Liver (tissue), 8 donors: ENCODE measurements at regions not wholly inside any gene's neighbourhood (a gene's known extent, or its start where the extent isn't known, plus 50 kb on each side); places are given as distances from the start of the nearest gene placed in this dataset.

Source experiments
- DNase-seq: peaks from one replicate; pipeline ENCODE4 v3.0.0-alpha.2; 2017; ENCODE audit warnings: low spot score
- H3K27ac ChIP-seq, 2 donors: one replicate each; pipeline ENCODE4 v1.7.0; 2013; ENCODE audit warnings: inconsistent platforms in 2 of 2, low read length in 2 of 2, control low read depth in 1 of 2, low read depth in 1 of 2, mild to moderate bottlenecking in 1 of 2
- H3K27me3 ChIP-seq, 4 donors: one replicate each; pipeline versions ENCODE4 v1.6.1 to v1.7.0; 2013; ENCODE audit warnings: low read length in 3 of 4, inconsistent platforms in 1 of 4, mild to moderate bottlenecking in 1 of 4, moderate library complexity in 1 of 4; ENCODE audit not compliant: control insufficient read depth in 4 of 4, insufficient read depth in 4 of 4
- H3K36me3 ChIP-seq, 4 donors: one replicate each; pipeline versions ENCODE4 v1.6.1 to v1.7.0; 2013; ENCODE audit warnings: low read length in 3 of 4, mild to moderate bottlenecking in 3 of 4, low read depth in 1 of 4, moderate library complexity in 1 of 4; ENCODE audit not compliant: control insufficient read depth in 4 of 4, insufficient read depth in 3 of 4
- H3K4me1 ChIP-seq, 4 donors: one replicate each; pipeline versions ENCODE4 v1.6.1 to v1.7.0; 2013; ENCODE audit warnings: low read length in 3 of 4, mild to moderate bottlenecking in 3 of 4, moderate library complexity in 1 of 4; ENCODE audit not compliant: control insufficient read depth in 4 of 4, insufficient read depth in 4 of 4
- H3K4me3 ChIP-seq, 3 donors: one replicate each; pipeline versions ENCODE4 v1.6.1 to v1.7.0; 2013; ENCODE audit warnings: low read length in 3 of 3, control low read depth in 1 of 3, low read depth in 1 of 3, mild to moderate bottlenecking in 1 of 3
- H3K9ac ChIP-seq, 2 donors: one replicate each; pipeline ENCODE4 v1.7.0; 2013; ENCODE audit warnings: low read length in 2 of 2, mild to moderate bottlenecking in 2 of 2, moderate library complexity in 2 of 2, control low read depth in 1 of 2, low read depth in 1 of 2
- H3K9me3 ChIP-seq, 4 donors: one replicate each; pipeline versions ENCODE4 v1.6.1 to v1.7.0; 2013; ENCODE audit warnings: low read length in 3 of 4; ENCODE audit not compliant: control insufficient read depth in 4 of 4
- CTCF ChIP-seq: fragments of 150-350 bp; IDR thresholded peaks from 2 replicates; pipeline ENCODE4 v1.5.1; 2017; ENCODE audit warnings: improper control_type of control experiment, low read depth, low read length; ENCODE audit not compliant: missing input control
- EGR1 ChIP-seq, 2 donors: IDR thresholded peaks; 2 replicates each; pipeline ENCODE4 v1.6.1; 2016 to 2018; ENCODE audit warnings: antibody characterized with exemption in 2 of 2, low read depth in 2 of 2
- FOXA1 ChIP-seq: IDR thresholded peaks from 2 replicates; pipeline ENCODE4 v1.6.1; 2016; ENCODE audit warnings: antibody characterized with exemption
- FOXA2 ChIP-seq: IDR thresholded peaks from 2 replicates; pipeline ENCODE4 v1.6.1; 2016; ENCODE audit warnings: antibody characterized with exemption
- GABPA ChIP-seq, 2 donors: IDR thresholded peaks in 1 of 2; conservative IDR thresholded peaks in 1 of 2; 2 replicates each; pipeline ENCODE4 v1.6.1; 2016; ENCODE audit warnings: antibody characterized with exemption in 2 of 2, mild to moderate bottlenecking in 1 of 2, moderate library complexity in 1 of 2
- HNF4A ChIP-seq, 2 donors: conservative IDR thresholded peaks; 2 replicates each; pipeline ENCODE4 v1.6.1; 2016; ENCODE audit warnings: antibody characterized with exemption in 2 of 2, mild to moderate bottlenecking in 2 of 2
- HNF4G ChIP-seq: IDR thresholded peaks from 2 replicates; pipeline ENCODE4 v1.6.1; 2016; ENCODE audit warnings: antibody characterized with exemption
- JUND ChIP-seq, 2 donors: IDR thresholded peaks; 2 replicates each; pipeline ENCODE4 v1.6.1; 2016; ENCODE audit warnings: antibody characterized with exemption in 2 of 2
- NR2F2 ChIP-seq: IDR thresholded peaks from 2 replicates; pipeline ENCODE4 v1.6.1; 2016; ENCODE audit warnings: antibody characterized with exemption
- RAD21 ChIP-seq, 2 donors: IDR thresholded peaks; 2 replicates each; pipeline ENCODE4 v1.6.1; 2016; ENCODE audit warnings: antibody characterized with exemption in 2 of 2, mild to moderate bottlenecking in 2 of 2
- REST ChIP-seq: IDR thresholded peaks from 2 replicates; pipeline ENCODE4 v1.6.1; 2016; ENCODE audit warnings: antibody characterized with exemption, mild to moderate bottlenecking
- RXRA ChIP-seq, 2 donors: IDR thresholded peaks; 2 replicates each; pipeline ENCODE4 v1.6.1; 2017 to 2018; ENCODE audit warnings: antibody characterized with exemption in 2 of 2, mild to moderate bottlenecking in 1 of 2
- SP1 ChIP-seq: IDR thresholded peaks from 2 replicates; pipeline ENCODE4 v1.6.1; 2018; ENCODE audit warnings: antibody characterized with exemption, mild to moderate bottlenecking
- TAF1 ChIP-seq: conservative IDR thresholded peaks from 2 replicates; pipeline ENCODE4 v1.6.1; 2016; ENCODE audit warnings: antibody characterized with exemption, mild to moderate bottlenecking
- YY1 ChIP-seq: IDR thresholded peaks from 2 replicates; pipeline ENCODE4 v1.6.1; 2016; ENCODE audit warnings: antibody characterized with exemption, mild to moderate bottlenecking
- WGBS: extraction: QIAGEN DNeasy Blood & Tissue Kit; methylation state at CpG from one replicate; pipeline ENCODE4 v1.1.7; 2013; 5-methylcytosine and 5-hydroxymethylcytosine counted together
- TF ChIP-seq, protein P1 (sequence below): IDR thresholded peaks from 2 replicates; pipeline ENCODE4 v1.6.1; 2016; ENCODE audit warnings: antibody characterized with exemption
- TF ChIP-seq, protein P2 (sequence below): IDR thresholded peaks from 2 replicates; pipeline ENCODE4 v1.6.1; 2016; ENCODE audit warnings: antibody characterized with exemption
- TF ChIP-seq, protein P3 (sequence below): IDR thresholded peaks from 2 replicates; pipeline ENCODE4 v1.6.1; 2016; ENCODE audit warnings: antibody characterized with exemption
- donor health status: healthy.
- donor health status: healthy.
- donor health status: healthy.
- donor health status: healthy.
- donor health status: healthy.

- Histone ChIP-seq H3K4me3 (no peak overlapping the region), H3K36me3 (no peaks in the 10 kb centered on the region), H3K4me1 (no peaks in the 10 kb centered on the region), H3K27ac (no peak overlapping the region), H3K27me3 (no peaks in the 10 kb centered on the region), H3K9ac (no peak overlapping the region), H3K9me3 (no peaks in the 10 kb centered on the region)
- 87% methylated on average over 6 of the region's 6 CpGs for WGBS
- TF ChIP-seq, protein P1, sequence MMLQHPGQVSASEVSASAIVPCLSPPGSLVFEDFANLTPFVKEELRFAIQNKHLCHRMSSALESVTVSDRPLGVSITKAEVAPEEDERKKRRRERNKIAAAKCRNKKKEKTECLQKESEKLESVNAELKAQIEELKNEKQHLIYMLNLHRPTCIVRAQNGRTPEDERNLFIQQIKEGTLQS: no peak
- TF ChIP-seq FOXA2 (no peak), RXRA (IDR thresholded peaks at IDR 0.05) (no peak), JUND (IDR thresholded peaks at IDR 0.05) (no peak), NR2F2 (no peak), CTCF (no peak)
- TF ChIP-seq, protein P2, sequence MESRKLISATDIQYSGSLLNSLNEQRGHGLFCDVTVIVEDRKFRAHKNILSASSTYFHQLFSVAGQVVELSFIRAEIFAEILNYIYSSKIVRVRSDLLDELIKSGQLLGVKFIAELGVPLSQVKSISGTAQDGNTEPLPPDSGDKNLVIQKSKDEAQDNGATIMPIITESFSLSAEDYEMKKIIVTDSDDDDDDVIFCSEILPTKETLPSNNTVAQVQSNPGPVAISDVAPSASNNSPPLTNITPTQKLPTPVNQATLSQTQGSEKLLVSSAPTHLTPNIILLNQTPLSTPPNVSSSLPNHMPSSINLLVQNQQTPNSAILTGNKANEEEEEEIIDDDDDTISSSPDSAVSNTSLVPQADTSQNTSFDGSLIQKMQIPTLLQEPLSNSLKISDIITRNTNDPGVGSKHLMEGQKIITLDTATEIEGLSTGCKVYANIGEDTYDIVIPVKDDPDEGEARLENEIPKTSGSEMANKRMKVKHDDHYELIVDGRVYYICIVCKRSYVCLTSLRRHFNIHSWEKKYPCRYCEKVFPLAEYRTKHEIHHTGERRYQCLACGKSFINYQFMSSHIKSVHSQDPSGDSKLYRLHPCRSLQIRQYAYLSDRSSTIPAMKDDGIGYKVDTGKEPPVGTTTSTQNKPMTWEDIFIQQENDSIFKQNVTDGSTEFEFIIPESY: no peak
- TF ChIP-seq, protein P3, sequence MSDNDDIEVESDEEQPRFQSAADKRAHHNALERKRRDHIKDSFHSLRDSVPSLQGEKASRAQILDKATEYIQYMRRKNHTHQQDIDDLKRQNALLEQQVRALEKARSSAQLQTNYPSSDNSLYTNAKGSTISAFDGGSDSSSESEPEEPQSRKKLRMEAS: no peak
- no peak for DNase-seq
Observed at GRCh38 chr7:47707583-47707982, 125.7 kb upstream of the TNS3 start.

- Histone ChIP-seq H3K27ac (no peak overlapping the region), H3K27me3 (no peaks in the 10 kb centered on the region), H3K4me1 (no peaks in the 10 kb centered on the region), H3K4me3 (no peak overlapping the region), H3K36me3 (no peaks in the 10 kb centered on the region), H3K9me3 (no peaks in the 10 kb centered on the region), H3K9ac (no peak overlapping the region)
- WGBS: 88% methylated on average over 2 of the region's 2 CpGs
- TF ChIP-seq HNF4G (no peak), RXRA (IDR thresholded peaks at IDR 0.05) (no peak), JUND (IDR thresholded peaks at IDR 0.05) (no peak), YY1 (no peak), GABPA (IDR thresholded peaks at IDR 0.05 in 1 of 2, conservative IDR thresholded peaks at IDR 0.05 in 1 of 2) (no peak), HNF4A (conservative IDR thresholded peaks at IDR 0.05) (no peak), NR2F2 (no peak), FOXA1 (no peak), SP1 (no peak), CTCF (no peak), EGR1 (IDR thresholded peaks at IDR 0.05; ENCODE audit: low read depth in 2 of 2) (no peak), RAD21 (IDR thresholded peaks at IDR 0.05) (no peak), FOXA2 (no peak), TAF1 (no peak), REST (no peak)
- TF ChIP-seq, protein P1: no peak
- TF ChIP-seq, protein P3: no peak
- TF ChIP-seq, protein P2: no peak
- no peak for DNase-seq
Observed at GRCh38 chr7:47704936-47705335, 123.0 kb upstream of the TNS3 start.
